H1 (cell line): ENCODE measurements at regions not wholly inside any gene's neighbourhood (a gene's known extent, or its start where the extent isn't known, plus 50 kb on each side); places are given as distances from the start of the nearest gene placed in this dataset.
A peak's percentile ranks its signal among the peaks of the same experiment; 100 is the strongest.

ENCODE experiments used
- CTCF ChIA-PET: fragments of 300-600 bp; sonication (Branson Sonifier 250); formaldehyde crosslinking; loops from one replicate; lab custom pipeline; 2021; ENCODE audit not compliant: partially characterized antibody; lab: Charles Lee
- POLR2A ChIA-PET: fragments of 300-600 bp; sonication (Branson Sonifier 250); formaldehyde crosslinking; loops from one replicate; lab custom pipeline; 2021; ENCODE audit warnings: inconsistent platforms; ENCODE audit not compliant: partially characterized antibody; lab: Charles Lee
- DNase-seq, 2 experiments: peaks; one replicate each; pipeline versions ENCODE4 v3.0.0 to v3.0.0-alpha.2; 2010 to 2022; ENCODE audit warnings: low spot score in 2 of 2, low read depth in 1 of 2, mixed read lengths in 1 of 2
- FAIRE-seq: peaks from 2 replicates; lab custom pipeline; 2011; peaks lifted over from hg19 to GRCh38; lab: Jason Lieb, UNC
- H2AFZ ChIP-seq: 2 replicates; pipeline ENCODE4 v1.8.1; 2012; ENCODE audit warnings: low read length, inconsistent platforms
- H2AK5ac ChIP-seq: 2 replicates; pipeline ENCODE4 v1.6.1; 2013; ENCODE audit warnings: low read depth, low read length
- H2BK120ac ChIP-seq: replicated peaks from 2 replicates; pipeline ENCODE3; 2013; ENCODE audit warnings: low read depth, low read length, inconsistent platforms
- H2BK12ac ChIP-seq: 2 replicates; pipeline ENCODE4 v1.6.1; 2013; ENCODE audit warnings: low read depth, low read length
- H2BK15ac ChIP-seq: 2 replicates; pipeline ENCODE4 v1.6.1; 2013; ENCODE audit warnings: low read length
- H2BK20ac ChIP-seq: 2 replicates; pipeline ENCODE4 v1.6.1; 2013; ENCODE audit warnings: low read length
- H2BK5ac ChIP-seq: 2 replicates; pipeline ENCODE4 v1.6.1; 2013; ENCODE audit warnings: low read depth, low read length
- H3K14ac ChIP-seq: 2 replicates; pipeline ENCODE4 v1.6.1; 2013; ENCODE audit warnings: inconsistent platforms; ENCODE audit not compliant: insufficient read length
- H3K18ac ChIP-seq: 2 replicates; pipeline ENCODE4 v1.6.1; 2013; ENCODE audit warnings: low read length; ENCODE audit errors: extremely low read depth
- H3K23ac ChIP-seq: 2 replicates; pipeline ENCODE4 v1.6.1; 2013; ENCODE audit warnings: inconsistent platforms; ENCODE audit not compliant: insufficient read length
- H3K23me2 ChIP-seq: 2 replicates; pipeline ENCODE4 v1.6.1; 2013; ENCODE audit warnings: low read depth, low read length
- H3K27ac ChIP-seq: 2 replicates; pipeline ENCODE4 v1.6.1; 2011; ENCODE audit warnings: low read depth, low read length, inconsistent platforms
- H3K27me3 ChIP-seq, 4 experiments: replicated peaks in 1 of 4; 1 replicate in 1 of 4; 2 replicates in 3 of 4; pipeline versions ENCODE4 v1.6.1 to v1.8.1; 2011 to 2013; ENCODE audit warnings: low read length in 3 of 4, mild to moderate bottlenecking in 3 of 4, inconsistent platforms in 2 of 4, mixed read lengths in 2 of 4, moderate library complexity in 1 of 4; ENCODE audit not compliant: control insufficient read depth in 3 of 4, insufficient read depth in 3 of 4; ENCODE audit errors: extremely low read depth in 1 of 4
- H3K36me3 ChIP-seq, 4 experiments: 2 replicates each; pipeline versions ENCODE4 v1.6.1 to v1.8.1; 2011 to 2013; ENCODE audit warnings: mild to moderate bottlenecking in 4 of 4, low read length in 3 of 4, moderate library complexity in 2 of 4, control low read depth in 1 of 4, inconsistent platforms in 1 of 4; ENCODE audit not compliant: insufficient read depth in 4 of 4, control insufficient read depth in 2 of 4
- H3K4ac ChIP-seq: replicated peaks from 2 replicates; pipeline ENCODE3; 2013; ENCODE audit warnings: low read length, low read depth, mixed read lengths, inconsistent platforms; ENCODE audit not compliant: insufficient read length
- H3K4me1 ChIP-seq, 4 experiments: replicated peaks in 1 of 4; 1 replicate in 1 of 4; 2 replicates in 3 of 4; pipeline versions ENCODE4 v1.6.1 to v1.8.1; 2011 to 2013; ENCODE audit warnings: low read length in 3 of 4, inconsistent platforms in 2 of 4, mixed read lengths in 1 of 4; ENCODE audit not compliant: insufficient read depth in 4 of 4, control insufficient read depth in 3 of 4
- H3K4me2 ChIP-seq, 2 experiments: 2 replicates each; pipeline versions ENCODE4 v1.6.1 to v1.8.1; 2011 to 2013; ENCODE audit warnings: low read depth in 2 of 2, low read length in 2 of 2, control low read depth in 1 of 2, inconsistent platforms in 1 of 2, mild to moderate bottlenecking in 1 of 2; ENCODE audit not compliant: insufficient read depth in 1 of 2
- H3K4me3 ChIP-seq, 4 experiments: fragments of 200-600, 300-600 bp in 1 of 4; sonication (generic), shearing (Covaris generic), sonication (Bioruptor Twin) in 1 of 4; 2 replicates each; pipeline versions ENCODE4 v1.5.1 to v1.8.1; 2011 to 2016; ENCODE audit warnings: low read length in 4 of 4, low read depth in 3 of 4, control low read depth in 2 of 4, inconsistent platforms in 2 of 4, mild to moderate bottlenecking in 2 of 4, mixed read lengths in 1 of 4, moderate library complexity in 1 of 4; ENCODE audit not compliant: insufficient read depth in 2 of 4; ENCODE audit errors: extremely low read depth in 1 of 4
- H3K56ac ChIP-seq: replicated peaks from 2 replicates; pipeline ENCODE3; 2013; ENCODE audit warnings: low read depth, mild to moderate bottlenecking, mixed read lengths, low read length, inconsistent platforms; ENCODE audit not compliant: insufficient read length
- H3K79me1 ChIP-seq: 2 replicates; pipeline ENCODE4 v1.6.1; 2013; ENCODE audit warnings: low read depth, low read length, control low read depth
- H3K79me2 ChIP-seq, 2 experiments: 2 replicates each; pipeline versions ENCODE4 v1.6.1 to v1.8.1; 2012 to 2013; ENCODE audit warnings: low read length in 2 of 2, mild to moderate bottlenecking in 2 of 2, inconsistent platforms in 1 of 2; ENCODE audit not compliant: insufficient read depth in 2 of 2, control insufficient read depth in 1 of 2
- H3K9ac ChIP-seq, 4 experiments: replicated peaks in 1 of 4; 1 replicate in 1 of 4; 2 replicates in 3 of 4; pipeline versions ENCODE4 v1.6.1 to v1.8.1; 2011 to 2013; ENCODE audit warnings: low read depth in 3 of 4, low read length in 3 of 4, control low read depth in 2 of 4, mild to moderate bottlenecking in 2 of 4, moderate library complexity in 2 of 4, inconsistent platforms in 1 of 4; ENCODE audit errors: extremely low read depth in 1 of 4
- H3K9me3 ChIP-seq, 2 experiments: 2 replicates each; pipeline versions ENCODE4 v1.6.1 to v1.8.1; 2012 to 2013; ENCODE audit warnings: mild to moderate bottlenecking in 2 of 2, moderate library complexity in 2 of 2, control low read depth in 1 of 2, inconsistent platforms in 1 of 2, low read depth in 1 of 2, low read length in 1 of 2, mixed read lengths in 1 of 2; ENCODE audit not compliant: insufficient read depth in 2 of 2
- H4K20me1 ChIP-seq, 2 experiments: replicated peaks in 1 of 2; 2 replicates each; pipeline versions ENCODE3 to v1.8.1; 2011 to 2013; ENCODE audit warnings: inconsistent platforms in 2 of 2, low read length in 2 of 2, mild to moderate bottlenecking in 1 of 2; ENCODE audit not compliant: insufficient read depth in 2 of 2, control insufficient read depth in 1 of 2
- H4K5ac ChIP-seq: 2 replicates; pipeline ENCODE4 v1.6.1; 2013; ENCODE audit warnings: low read length, low read depth, mixed read lengths, inconsistent platforms; ENCODE audit not compliant: insufficient read length
- H4K8ac ChIP-seq: 2 replicates; pipeline ENCODE4 v1.8.0; 2013; ENCODE audit warnings: mild to moderate bottlenecking, moderate library complexity, low read length, inconsistent platforms; ENCODE audit not compliant: insufficient read depth; ENCODE audit errors: extremely low read depth
- H4K91ac ChIP-seq: replicated peaks from 2 replicates; pipeline ENCODE3; 2013; ENCODE audit warnings: low read length, mixed read lengths, inconsistent platforms; ENCODE audit not compliant: insufficient read length
- BRCA1 ChIP-seq: IDR thresholded peaks from 2 replicates; pipeline ENCODE4 v1.6.1; 2012; ENCODE audit warnings: low read depth, low read length, improper control_type of control experiment
- CREB1 ChIP-seq: IDR thresholded peaks from 2 replicates; pipeline ENCODE4 v1.6.1; 2012; ENCODE audit warnings: inconsistent platforms
- CTCF ChIP-seq, 3 experiments: IDR thresholded peaks; 1 replicate in 2 of 3; 2 replicates in 1 of 3; pipeline versions ENCODE4 v1.5.1 to v1.6.1; 2011; ENCODE audit warnings: low read length in 3 of 3, mild to moderate bottlenecking in 3 of 3, inconsistent platforms in 2 of 3, low read depth in 1 of 3, moderate library complexity in 1 of 3; ENCODE audit not compliant: insufficient read depth in 1 of 3; ENCODE audit errors: control extremely low read depth in 1 of 3
- EP300 ChIP-seq, 2 experiments: IDR thresholded peaks; 1 replicate in 1 of 2; 2 replicates in 1 of 2; pipeline ENCODE4 v1.6.1; 2011 to 2012; ENCODE audit warnings: low read depth in 2 of 2, low read length in 2 of 2, mild to moderate bottlenecking in 2 of 2, borderline replicate concordance in 1 of 2, inconsistent platforms in 1 of 2, moderate library complexity in 1 of 2
- HDAC2 ChIP-seq, 2 experiments: fragments of 300-600 bp in 1 of 2; sonication (generic) in 1 of 2; IDR thresholded peaks; 2 replicates each; pipeline ENCODE4 v1.6.1; 2011 to 2012; ENCODE audit warnings: low read depth in 2 of 2, low read length in 2 of 2, mild to moderate bottlenecking in 2 of 2, moderate library complexity in 2 of 2, borderline replicate concordance in 1 of 2, inconsistent platforms in 1 of 2
- NANOG ChIP-seq: IDR thresholded peaks from 2 replicates; pipeline ENCODE4 v1.6.1; 2011; ENCODE audit warnings: low read length, low read depth, mild to moderate bottlenecking, inconsistent platforms; ENCODE audit not compliant: insufficient read depth, poor library complexity, severe bottlenecking
- POLR2AphosphoS5 ChIP-seq: IDR thresholded peaks from 2 replicates; pipeline ENCODE4 v1.6.1; 2011; ENCODE audit warnings: low read depth, low read length
- RAD21 ChIP-seq, 2 experiments: IDR thresholded peaks in 1 of 2; conservative IDR thresholded peaks in 1 of 2; 2 replicates each; pipeline ENCODE4 v1.6.1; 2011; ENCODE audit warnings: low read depth in 2 of 2, low read length in 2 of 2, improper control_type of control experiment in 1 of 2, inconsistent platforms in 1 of 2, mild to moderate bottlenecking in 1 of 2, moderate library complexity in 1 of 2
- SP1 ChIP-seq: IDR thresholded peaks from 2 replicates; pipeline ENCODE4 v1.6.1; 2011; ENCODE audit warnings: low read depth, low read length
- WGBS, 2 experiments: shearing (Covaris generic) in 1 of 2; methylation state at CpG; one replicate each; pipeline versions ENCODE4 v1.1.6 to v1.1.7; 2013 to 2015; ENCODE audit warnings: low lambda C conversion rate in 2 of 2, mixed read lengths in 2 of 2, inconsistent platforms in 1 of 2, low coverage in 1 of 2, missing lambda C conversion rate in 1 of 2; ENCODE audit not compliant: insufficient replicate concordance in 2 of 2, insufficient coverage in 1 of 2, insufficient read length in 1 of 2; ENCODE audit errors: extremely low coverage in 1 of 2, missing lambda C conversion rate in 1 of 2; 5-methylcytosine and 5-hydroxymethylcytosine counted together

- no peaks in the 10 kb centered on the region for H3K9me3 ChIP-seq
- H3K27me3 ChIP-seq = peaks cover 2 to 20% (median 19%) of the 10 kb centered on the region in 4 experiments
- H2BK15ac ChIP-seq = peak overlapping the region; percentile 16; the same call in 1 of the 2 replicates
- no peak overlapping the region for H2BK20ac ChIP-seq
- H2BK12ac ChIP-seq = no peak overlapping the region
- no peak overlapping the region for H3K23ac ChIP-seq
- no peak overlapping the region for H2BK5ac ChIP-seq
- no peak overlapping the region for H3K27ac ChIP-seq
- peak; percentile 76 for FAIRE-seq
- H3K79me2 ChIP-seq = peaks cover 0 to 9% of the 10 kb centered on the region in 2 experiments; a peak in 2 of 4 replicates
- 50% methylated on average over 4 of the region's 4 CpGs; no CpG with 5 or more reads in 1 of the 2 experiments for WGBS, 2 experiments
- CTCF ChIA-PET = interaction anchor here (0.6 to 4.8 kb wide), 25 partner anchors 9 to 296 kb away, joined by 3 to 42 read pairs (median 3); partner anchors contain the start of gene OMA1
- H3K4me1 ChIP-seq = peaks cover 8 to 11% (median 10%) of the 10 kb centered on the region in 4 experiments; a peak in 6 of 7 replicates
- no peak overlapping the region for H3K56ac ChIP-seq
- no peak overlapping the region for H4K8ac ChIP-seq
- H3K9ac ChIP-seq = no peak overlapping the region
- POLR2A ChIA-PET = interaction anchor here (0.6 kb wide), 1 partner anchor 11 kb away, joined by 3 read pairs; no protein-coding TSS in a partner anchor
- H2BK120ac ChIP-seq = no peak overlapping the region
- H3K18ac ChIP-seq = no peak overlapping the region
- H4K91ac ChIP-seq = no peak overlapping the region
- H3K23me2 ChIP-seq = peaks cover 12% of the 10 kb centered on the region
- no peak overlapping the region for H3K4me3 ChIP-seq
- no peaks in the 10 kb centered on the region for H3K36me3 ChIP-seq
- H3K4me2 ChIP-seq = no peak overlapping the region
- peaks cover 0 to 4% of the 10 kb centered on the region in 2 experiments for H4K20me1 ChIP-seq
- H2AFZ ChIP-seq = no peak overlapping the region
- no peak overlapping the region for H4K5ac ChIP-seq
- peak in 1 of 2 experiments; percentile 84 for DNase-seq
- no peak overlapping the region for H2AK5ac ChIP-seq
- H3K4ac ChIP-seq = no peak overlapping the region
- H3K79me1 ChIP-seq = peaks cover 2% of the 10 kb centered on the region; the same call in 1 of the 2 replicates
- H3K14ac ChIP-seq = no peak overlapping the region
- no peak for TF ChIP-seq POLR2AphosphoS5
- no peak for TF ChIP-seq NANOG
- TF ChIP-seq CTCF (IDR thresholded peaks at IDR 0.05; ENCODE audit: control extremely low read depth in 1 of 3, insufficient read depth in 1 of 3, low read depth in 1 of 3, low read length in 3 of 3) = peak; percentile 44 to 67 (median 60)
- TF ChIP-seq EP300 (IDR thresholded peaks at IDR 0.05; ENCODE audit: borderline replicate concordance in 1 of 2, low read depth in 2 of 2, low read length in 2 of 2) = no peak
- no peak for TF ChIP-seq SP1
- no peak for TF ChIP-seq BRCA1
- no peak for TF ChIP-seq CREB1
- peak; percentile 51 to 59 for TF ChIP-seq RAD21 (IDR thresholded peaks at IDR 0.05 in 1 of 2, conservative IDR thresholded peaks at IDR 0.05 in 1 of 2; ENCODE audit: low read depth in 2 of 2, low read length in 2 of 2)
- TF ChIP-seq HDAC2 (IDR thresholded peaks at IDR 0.05; ENCODE audit: borderline replicate concordance in 1 of 2, low read depth in 2 of 2, low read length in 2 of 2) = no peak
These were observed 295.0 kb downstream of the OMA1 start for GRCh38 chr1:58251430-58252073.
